Fibroblast of pulmonary artery (primary cell): ENCODE measurements at regions not wholly inside any gene's neighbourhood (a gene's known extent, or its start where the extent isn't known, plus 50 kb on each side); places are given as distances from the start of the nearest gene placed in this dataset.

Experiments
- DNase-seq: peaks from one replicate; pipeline ENCODE4 v3.0.0-alpha.2; 2010; ENCODE audit warnings: low read depth
- H3K4me3 ChIP-seq: replicated peaks from 2 replicates; pipeline ENCODE4 v1.5.1; 2011; ENCODE audit warnings: low read depth, mild to moderate bottlenecking, control low read depth, low read length, moderate library complexity
- TF ChIP-seq, protein P1 (sequence below): IDR thresholded peaks from 2 replicates; pipeline ENCODE4 v1.5.1; 2011; ENCODE audit warnings: mild to moderate bottlenecking, control low read depth, low read length, inconsistent platforms; ENCODE audit errors: missing control alignments

DNA sequence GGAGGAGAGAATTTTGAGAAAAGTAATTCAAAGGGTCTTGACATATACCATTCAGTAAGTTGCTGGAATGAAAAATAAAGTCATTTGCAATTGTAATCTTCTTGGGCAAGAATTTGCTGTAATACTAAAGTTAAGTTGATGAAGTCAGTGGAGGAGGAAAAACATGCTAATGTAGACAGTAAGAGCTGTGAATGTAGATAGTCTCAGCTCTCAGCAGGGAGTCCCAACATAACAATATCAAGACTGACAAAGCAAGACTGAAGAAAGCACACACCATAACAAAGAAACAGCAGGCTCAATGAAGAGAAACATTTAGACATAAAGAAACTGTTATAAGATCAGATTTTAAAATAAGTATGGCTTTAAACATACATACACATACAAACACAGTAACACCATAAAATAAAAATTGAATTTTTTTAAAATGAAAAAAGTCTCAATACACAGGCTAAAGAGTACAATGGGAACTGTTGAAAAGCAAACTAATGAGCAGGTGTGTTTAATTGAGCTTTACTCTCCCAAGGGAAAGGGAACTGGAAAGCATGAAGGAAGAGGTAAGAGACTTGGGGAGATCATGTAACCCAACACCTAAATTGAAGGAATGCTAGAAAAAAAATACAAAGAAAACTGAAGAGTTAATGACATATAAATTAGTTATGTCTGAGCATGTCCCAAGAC lies 336.3 kb upstream of the NCAM2 start:
- DNase-seq = no peak
- no peak overlapping the region for H3K4me3 ChIP-seq
- TF ChIP-seq, protein P1, sequence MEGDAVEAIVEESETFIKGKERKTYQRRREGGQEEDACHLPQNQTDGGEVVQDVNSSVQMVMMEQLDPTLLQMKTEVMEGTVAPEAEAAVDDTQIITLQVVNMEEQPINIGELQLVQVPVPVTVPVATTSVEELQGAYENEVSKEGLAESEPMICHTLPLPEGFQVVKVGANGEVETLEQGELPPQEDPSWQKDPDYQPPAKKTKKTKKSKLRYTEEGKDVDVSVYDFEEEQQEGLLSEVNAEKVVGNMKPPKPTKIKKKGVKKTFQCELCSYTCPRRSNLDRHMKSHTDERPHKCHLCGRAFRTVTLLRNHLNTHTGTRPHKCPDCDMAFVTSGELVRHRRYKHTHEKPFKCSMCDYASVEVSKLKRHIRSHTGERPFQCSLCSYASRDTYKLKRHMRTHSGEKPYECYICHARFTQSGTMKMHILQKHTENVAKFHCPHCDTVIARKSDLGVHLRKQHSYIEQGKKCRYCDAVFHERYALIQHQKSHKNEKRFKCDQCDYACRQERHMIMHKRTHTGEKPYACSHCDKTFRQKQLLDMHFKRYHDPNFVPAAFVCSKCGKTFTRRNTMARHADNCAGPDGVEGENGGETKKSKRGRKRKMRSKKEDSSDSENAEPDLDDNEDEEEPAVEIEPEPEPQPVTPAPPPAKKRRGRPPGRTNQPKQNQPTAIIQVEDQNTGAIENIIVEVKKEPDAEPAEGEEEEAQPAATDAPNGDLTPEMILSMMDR = no peak

GRCh38 chr21:20662514-20662913 lies 335.7 kb upstream of the NCAM2 start:
- TF ChIP-seq, protein P1 = no peak
- no peak overlapping the region for H3K4me3 ChIP-seq
- DNase-seq = no peak

- no peak for DNase-seq
- no peak overlapping the region for H3K4me3 ChIP-seq
- TF ChIP-seq, protein P1 = no peak
Observed at GRCh38 chr21:20667931-20668330, 330.3 kb upstream of the NCAM2 start.

DNA sequence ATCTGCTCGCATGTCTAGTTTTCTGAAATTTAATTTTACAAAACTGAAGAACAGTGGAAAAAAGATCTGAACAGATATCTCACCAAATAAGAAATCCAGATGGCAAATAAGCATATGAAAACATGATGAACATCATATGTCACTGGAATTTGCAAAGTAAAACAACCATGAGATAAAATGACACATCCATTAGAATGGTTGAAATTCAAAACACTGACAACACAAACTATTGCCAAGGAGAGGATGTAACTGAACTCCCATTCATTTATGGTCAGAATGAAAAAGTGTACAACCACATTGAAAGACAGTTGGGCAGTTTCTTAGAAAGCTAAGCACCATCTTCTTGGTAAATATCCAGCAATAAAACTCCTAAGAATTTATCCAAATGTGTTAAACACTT lies 312.7 kb upstream of the NCAM2 start:
- no peak overlapping the region for H3K4me3 ChIP-seq
- DNase-seq = no peak
- TF ChIP-seq, protein P1 = no peak

- no peak overlapping the region for H3K4me3 ChIP-seq
Observed at GRCh38 chr21:20698585-20698984, 299.6 kb upstream of the NCAM2 start.

GRCh38 chr21:20701235-20701634 lies 297.0 kb upstream of the NCAM2 start:
- H3K4me3 ChIP-seq = no peak overlapping the region
- TF ChIP-seq, protein P1 = no peak
- DNase-seq = no peak

More at GRCh38 chr21:20698585-20698984, 299.6 kb upstream of the NCAM2 start:
- TF ChIP-seq, protein P1 = no peak
- DNase-seq = no peak
